IMR-90 (cell line): ENCODE measurements at regions not wholly inside any gene's neighbourhood (a gene's known extent, or its start where the extent isn't known, plus 50 kb on each side); places are given as distances from the start of the nearest gene placed in this dataset.

ENCODE experiments used
- ATAC-seq: fragments of 200-7000 bp; cut with Tn5 transposase; 2 replicates; pipeline ENCODE4 v1.9.1; 2020; ENCODE audit warnings: low read depth, mild to moderate bottlenecking, moderate library complexity
- BruUV-seq: library from RNA; stranded (reverse); fragments of 400-500 nt; replicated peaks from 2 replicates; lab custom pipeline; 2021; lab: Mats Ljungman, UMichigan
- CTCF ChIA-PET: fragments of 300-600 bp; formaldehyde crosslinking; extraction: SDS; loops from one replicate; lab custom pipeline; 2021; ENCODE audit warnings: antibody characterized with exemption; lab: Yijun Ruan, JAX
- POLR2A ChIA-PET: fragments of 300-600 bp; sonication (Branson Sonifier 250); formaldehyde crosslinking; loops from one replicate; lab custom pipeline; 2022; ENCODE audit warnings: antibody characterized with exemption; ENCODE audit not compliant: unreplicated experiment; lab: Charles Lee
- DNase-seq: peaks from one replicate; pipeline ENCODE4 v3.0.0; 2013
- H2AFZ ChIP-seq: replicated peaks from 2 replicates; pipeline ENCODE3; 2013; ENCODE audit warnings: low read length, mild to moderate bottlenecking; ENCODE audit not compliant: poor library complexity
- H2AK5ac ChIP-seq: 2 replicates; pipeline ENCODE4 v1.6.1; 2013; ENCODE audit warnings: low read depth, low read length, inconsistent platforms
- H2AK9ac ChIP-seq: replicated peaks from 2 replicates; pipeline ENCODE3; 2013; ENCODE audit warnings: mild to moderate bottlenecking, low read depth, low read length, moderate library complexity; ENCODE audit not compliant: poor library complexity
- H2BK120ac ChIP-seq: 2 replicates; pipeline ENCODE4 v1.6.1; 2013; ENCODE audit warnings: low read depth, low read length, inconsistent platforms
- H2BK15ac ChIP-seq: 3 replicates; pipeline ENCODE4 v1.6.1; 2013; ENCODE audit warnings: low read depth, low read length, inconsistent platforms
- H2BK20ac ChIP-seq: 2 replicates; pipeline ENCODE4 v1.6.1; 2013; ENCODE audit warnings: low read depth, mild to moderate bottlenecking, inconsistent platforms, low read length, moderate library complexity
- H2BK5ac ChIP-seq: 2 replicates; pipeline ENCODE4 v1.6.1; 2013; ENCODE audit warnings: mild to moderate bottlenecking, low read depth, low read length, inconsistent platforms; ENCODE audit not compliant: poor library complexity, severe bottlenecking
- H3K14ac ChIP-seq: replicated peaks from 2 replicates; pipeline ENCODE4 v1.6.1; 2013; ENCODE audit warnings: low read depth, low read length, inconsistent platforms
- H3K18ac ChIP-seq: 2 replicates; pipeline ENCODE4 v1.6.1; 2013; ENCODE audit warnings: low read depth, low read length, control low read depth
- H3K23ac ChIP-seq: 2 replicates; pipeline ENCODE4 v1.6.1; 2013; ENCODE audit warnings: low read depth, low read length, inconsistent platforms
- H3K27ac ChIP-seq: 2 replicates; pipeline ENCODE4 v1.5.1; 2013; ENCODE audit warnings: mild to moderate bottlenecking, control low read depth, low read length; ENCODE audit not compliant: insufficient read depth
- H3K27me3 ChIP-seq: 2 replicates; pipeline ENCODE4 v1.6.1; 2013; ENCODE audit warnings: low read length; ENCODE audit not compliant: control insufficient read depth, insufficient read depth
- H3K36me3 ChIP-seq: 2 replicates; pipeline ENCODE4 v1.6.1; 2013; ENCODE audit warnings: low read length, mixed read lengths; ENCODE audit not compliant: control insufficient read depth, insufficient read depth
- H3K4ac ChIP-seq: 2 replicates; pipeline ENCODE4 v1.6.1; 2013; ENCODE audit warnings: low read depth, low read length, inconsistent platforms
- H3K4me1 ChIP-seq: 2 replicates; pipeline ENCODE4 v1.6.1; 2013; ENCODE audit warnings: low read length, mixed read lengths; ENCODE audit not compliant: control insufficient read depth, insufficient read depth
- H3K4me2 ChIP-seq: 2 replicates; pipeline ENCODE4 v1.6.1; 2013; ENCODE audit warnings: low read depth, mild to moderate bottlenecking, control low read depth, low read length, moderate library complexity
- H3K4me3 ChIP-seq: 2 replicates; pipeline ENCODE4 v1.5.1; 2013; ENCODE audit warnings: low read depth, mild to moderate bottlenecking, control low read depth, low read length, moderate library complexity; ENCODE audit not compliant: insufficient read depth
- H3K56ac ChIP-seq: 2 replicates; pipeline ENCODE4 v1.6.1; 2013; ENCODE audit warnings: low read length, inconsistent platforms; ENCODE audit not compliant: insufficient read depth; ENCODE audit errors: extremely low read depth
- H3K79me1 ChIP-seq, 2 experiments: 2 replicates each; pipeline ENCODE4 v1.6.1; 2013; ENCODE audit warnings: low read length in 2 of 2, inconsistent platforms in 1 of 2, low read depth in 1 of 2
- H3K9ac ChIP-seq: 2 replicates; pipeline ENCODE4 v1.6.1; 2013; ENCODE audit warnings: low read depth, low read length, control low read depth
- H3K9me1 ChIP-seq: 2 replicates; pipeline ENCODE4 v1.6.1; 2013; ENCODE audit warnings: low read length, inconsistent platforms; ENCODE audit not compliant: insufficient read depth
- H3K9me3 ChIP-seq: 2 replicates; pipeline ENCODE4 v1.6.1; 2013; ENCODE audit warnings: low read length; ENCODE audit not compliant: control insufficient read depth, insufficient read depth
- H4K20me1 ChIP-seq: 2 replicates; pipeline ENCODE4 v1.6.1; 2013; ENCODE audit warnings: low read length, inconsistent platforms; ENCODE audit not compliant: insufficient read depth
- H4K5ac ChIP-seq: 2 replicates; pipeline ENCODE4 v1.6.1; 2013; ENCODE audit warnings: mild to moderate bottlenecking, low read depth, low read length, control low read depth
- H4K8ac ChIP-seq, 2 experiments: 2 replicates each; pipeline ENCODE4 v1.6.1; 2013; ENCODE audit warnings: low read depth in 2 of 2, low read length in 2 of 2, control low read depth in 1 of 2, inconsistent platforms in 1 of 2
- H4K91ac ChIP-seq: 2 replicates; pipeline ENCODE4 v1.6.1; 2013; ENCODE audit warnings: low read depth, low read length, inconsistent platforms; ENCODE audit not compliant: insufficient read depth
- BHLHE40 ChIP-seq: fragments of 150-350 bp; IDR thresholded peaks from 2 replicates; pipeline ENCODE4 v1.6.1; 2016; ENCODE audit warnings: mild to moderate bottlenecking, low read depth, low read length
- CEBPB ChIP-seq: IDR thresholded peaks from 2 replicates; pipeline ENCODE4 v1.6.1; 2012; ENCODE audit warnings: low read depth, low read length, improper control_type of control experiment
- CTCF ChIP-seq: conservative IDR thresholded peaks from 2 replicates; pipeline ENCODE4 v1.5.1; 2012; ENCODE audit warnings: mild to moderate bottlenecking, low read depth, low read length, improper control_type of control experiment
- FOS ChIP-seq: fragments of 150-350 bp; IDR thresholded peaks from 2 replicates; pipeline ENCODE4 v1.6.1; 2016; ENCODE audit warnings: low read depth, low read length
- MAFK ChIP-seq: IDR thresholded peaks from 2 replicates; pipeline ENCODE4 v1.6.1; 2012; ENCODE audit warnings: low read depth, low read length, improper control_type of control experiment
- MAZ ChIP-seq: IDR thresholded peaks from 2 replicates; pipeline ENCODE4 v1.6.1; 2012; ENCODE audit warnings: low read depth, mild to moderate bottlenecking, low read length, improper control_type of control experiment, moderate library complexity, borderline replicate concordance
- MXI1 ChIP-seq: IDR thresholded peaks from 2 replicates; pipeline ENCODE4 v1.6.1; 2012; ENCODE audit warnings: low read depth, mild to moderate bottlenecking, low read length, moderate library complexity, borderline replicate concordance
- NFE2L2 ChIP-seq: fragments of 150-350 bp; IDR thresholded peaks from 2 replicates; pipeline ENCODE4 v1.6.1; 2016; ENCODE audit warnings: low read depth, mild to moderate bottlenecking, low read length
- POLR2A ChIP-seq: IDR thresholded peaks from 2 replicates; pipeline ENCODE4 v1.6.1; 2012; ENCODE audit warnings: mild to moderate bottlenecking, low read depth, low read length
- RAD21 ChIP-seq: IDR thresholded peaks from 2 replicates; pipeline ENCODE4 v1.6.1; 2012; ENCODE audit warnings: low read length, improper control_type of control experiment
- RCOR1 ChIP-seq: IDR thresholded peaks from 2 replicates; pipeline ENCODE4 v1.6.1; 2012; ENCODE audit warnings: mild to moderate bottlenecking, low read length, improper control_type of control experiment; ENCODE audit not compliant: insufficient replicate concordance
- RFX5 ChIP-seq: IDR thresholded peaks from 2 replicates; pipeline ENCODE4 v1.8.0; 2012; ENCODE audit warnings: low read depth, mild to moderate bottlenecking, low read length, moderate library complexity
- SMC3 ChIP-seq: fragments of 150-350 bp; IDR thresholded peaks from 2 replicates; pipeline ENCODE4 v1.6.1; 2016; ENCODE audit warnings: low read depth, mild to moderate bottlenecking, antibody characterized with exemption, low read length, moderate library complexity
- dilution Hi-C: fragments of 300-500 bp; cut with HindIII; formaldehyde crosslinking; loops from one replicate; pipeline ENCODE4 v1.14.3; 2018; ENCODE audit warnings: low sequenced_read_pairs; ENCODE audit not compliant: unreplicated experiment
- in situ Hi-C: fragments of 300-500 bp; cut with MboI; formaldehyde crosslinking; loops from 3 replicates; pipeline ENCODE4 v1.14.3; 2019; ENCODE audit warnings: low sequenced_read_pairs, inconsistent platforms, mixed read lengths
- intact Hi-C: fragments of 100-400 bp; cut with micrococcal nuclease; formaldehyde crosslinking; loops from 2 replicates; pipeline ENCODE4 v1.10.0; 2022
- TF ChIP-seq, protein P1 (sequence below): fragments of 150-350 bp; IDR thresholded peaks from 2 replicates; pipeline ENCODE4 v1.6.1; 2017; ENCODE audit warnings: mild to moderate bottlenecking, antibody characterized with exemption, low read length, low read depth

- CTCF ChIA-PET = no interaction called here
- Histone ChIP-seq H3K9me3 (no peaks in the 10 kb centered on the region), H3K9ac (no peak overlapping the region), H3K36me3 (no peaks in the 10 kb centered on the region), H4K91ac (no peak overlapping the region), H2AK9ac (no peak overlapping the region), H2BK120ac (no peak overlapping the region), H3K27ac (no peak overlapping the region), H2BK5ac (no peak overlapping the region), H2BK15ac (no peak overlapping the region), H3K18ac (no peak overlapping the region), H3K23ac (no peak overlapping the region), H3K4me1 (no peaks in the 10 kb centered on the region), H3K79me1 (no peaks in the 10 kb centered on the region), H4K20me1 (no peaks in the 10 kb centered on the region), H4K5ac (no peak overlapping the region), H3K14ac (no peak overlapping the region), H3K9me1 (no peaks in the 10 kb centered on the region), H3K56ac (no peak overlapping the region), H3K4me3 (no peak overlapping the region), H2BK20ac (no peak overlapping the region), H2AK5ac (no peak overlapping the region), H3K4me2 (no peak overlapping the region), H2AFZ (no peak overlapping the region), H3K27me3 (no peaks in the 10 kb centered on the region), H3K4ac (no peak overlapping the region), H4K8ac (no peak overlapping the region)
- ATAC-seq = no peak
- POLR2A ChIA-PET = no interaction called here
- in situ Hi-C loops = no loop called here
- TF ChIP-seq POLR2A (no peak), FOS (no peak), SMC3 (no peak), BHLHE40 (no peak), MAZ (no peak), RCOR1 (no peak), CEBPB (no peak), NFE2L2 (no peak), MAFK (no peak), CTCF (no peak), RFX5 (no peak), RAD21 (no peak), MXI1 (no peak)
- TF ChIP-seq, protein P1, sequence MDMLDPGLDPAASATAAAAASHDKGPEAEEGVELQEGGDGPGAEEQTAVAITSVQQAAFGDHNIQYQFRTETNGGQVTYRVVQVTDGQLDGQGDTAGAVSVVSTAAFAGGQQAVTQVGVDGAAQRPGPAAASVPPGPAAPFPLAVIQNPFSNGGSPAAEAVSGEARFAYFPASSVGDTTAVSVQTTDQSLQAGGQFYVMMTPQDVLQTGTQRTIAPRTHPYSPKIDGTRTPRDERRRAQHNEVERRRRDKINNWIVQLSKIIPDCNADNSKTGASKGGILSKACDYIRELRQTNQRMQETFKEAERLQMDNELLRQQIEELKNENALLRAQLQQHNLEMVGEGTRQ = no peak
- BruUV-seq = no TSS peak
- dilution Hi-C loops = no loop called here
- no peak for DNase-seq
- intact Hi-C loops = no loop called here
These were observed 150.0 kb upstream of the AHI1 start for GRCh38 chr6:135647521-135647920.
